PC-3 (cell line): ENCODE measurements at regions not wholly inside any gene's neighbourhood (a gene's known extent, or its start where the extent isn't known, plus 50 kb on each side); places are given as distances from the start of the nearest gene placed in this dataset.

ENCODE experiments used
- CTCF ChIP-seq: fragments of 300-600 bp; sonication (generic); conservative IDR thresholded peaks from 2 replicates; pipeline ENCODE4 v1.5.1; 2017; ENCODE audit warnings: antibody characterized with exemption, low read depth, mild to moderate bottlenecking, low read length
- EZH2phosphoT487 ChIP-seq: fragments of 300-600 bp; sonication (generic); IDR thresholded peaks from 2 replicates; pipeline ENCODE4 v1.6.1; 2018; ENCODE audit warnings: mild to moderate bottlenecking, antibody characterized with exemption, low read length, borderline replicate concordance

DNA sequence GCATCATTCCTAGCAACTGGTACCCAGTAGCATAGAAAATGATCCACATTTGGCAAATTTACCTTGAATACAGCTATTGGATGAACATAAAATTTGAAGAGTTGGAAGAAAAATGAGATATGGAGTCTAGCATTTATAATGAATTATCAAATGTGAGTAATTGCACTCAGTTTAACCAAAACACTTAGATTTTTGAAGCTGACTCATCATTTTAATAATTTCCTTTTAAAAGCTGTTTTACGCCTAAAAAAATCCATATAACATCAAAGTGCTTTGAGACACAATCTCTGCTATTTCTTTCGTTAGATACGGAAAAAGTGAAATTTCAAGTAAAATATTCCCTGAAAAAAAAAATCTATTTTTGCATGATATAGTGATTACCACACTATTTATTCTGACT lies 767.4 kb downstream of the ROBO2 start:
- TF ChIP-seq CTCF (no peak), EZH2phosphoT487 (no peak)
